ENCODE measurements at regions not wholly inside any gene's neighbourhood (a gene's known extent, or its start where the extent isn't known, plus 50 kb on each side); places are given as distances from the start of the nearest gene placed in this dataset.

GRCh38 chr11:119977561-119977860, 160.4 kb downstream of the TRIM29 start:
- Histone ChIP-seq H3K27me3 (ENCODE audit: low read depth, low read length) (no peaks in the 10 kb centered on the region), H3K27ac (ENCODE audit: low read length) (no peak overlapping the region), H3K9me3 (ENCODE audit: control insufficient read depth in 1 of 2, low read length in 2 of 2) (no peaks in the 10 kb centered on the region), H3K4me3 (ENCODE audit: low read depth in 1 of 2, low read length in 2 of 2) (no peak overlapping the region), H3K4me1 (ENCODE audit: control insufficient read depth in 1 of 2, insufficient read depth in 2 of 2, low read length in 2 of 2) (no peaks in the 10 kb centered on the region), H3K36me3 (ENCODE audit: control insufficient read depth in 1 of 2, insufficient read depth in 2 of 2, low read length in 2 of 2) (no peaks in the 10 kb centered on the region)

- no peaks in the 10 kb centered on the region for H3K27me3 ChIP-seq (ENCODE audit: low read depth, low read length)
- H3K36me3 ChIP-seq (ENCODE audit: control insufficient read depth in 1 of 2, insufficient read depth in 2 of 2, low read length in 2 of 2), result no peaks in the 10 kb centered on the region
- H3K27ac ChIP-seq (ENCODE audit: low read length), result no peak overlapping the region
- H3K4me1 ChIP-seq (ENCODE audit: control insufficient read depth in 1 of 2, insufficient read depth in 2 of 2, low read length in 2 of 2), result no peaks in the 10 kb centered on the region
- H3K9me3 ChIP-seq (ENCODE audit: control insufficient read depth in 1 of 2, low read length in 2 of 2), result no peaks in the 10 kb centered on the region
- H3K4me3 ChIP-seq (ENCODE audit: low read depth in 1 of 2, low read length in 2 of 2), result no peak overlapping the region
These were observed 160.9 kb downstream of the TRIM29 start for GRCh38 chr11:119976805-119977560.

GRCh38 chr11:119975561-119976152, 162.3 kb downstream of the TRIM29 start:
- H3K4me3 ChIP-seq (ENCODE audit: low read depth in 1 of 2, low read length in 2 of 2), result no peak overlapping the region
- no peak overlapping the region for H3K27ac ChIP-seq (ENCODE audit: low read length)
- H3K4me1 ChIP-seq (ENCODE audit: control insufficient read depth in 1 of 2, insufficient read depth in 2 of 2, low read length in 2 of 2), result no peaks in the 10 kb centered on the region
- H3K9me3 ChIP-seq (ENCODE audit: control insufficient read depth in 1 of 2, low read length in 2 of 2), result no peaks in the 10 kb centered on the region
- no peaks in the 10 kb centered on the region for H3K27me3 ChIP-seq (ENCODE audit: low read depth, low read length)
- H3K36me3 ChIP-seq (ENCODE audit: control insufficient read depth in 1 of 2, insufficient read depth in 2 of 2, low read length in 2 of 2), result no peaks in the 10 kb centered on the region

GRCh38 chr11:119974467-119974866, 163.4 kb downstream of the TRIM29 start:
- no peaks in the 10 kb centered on the region for H3K27me3 ChIP-seq (ENCODE audit: low read depth, low read length)
- H3K36me3 ChIP-seq (ENCODE audit: control insufficient read depth in 1 of 2, insufficient read depth in 2 of 2, low read length in 2 of 2), result no peaks in the 10 kb centered on the region
- no peak overlapping the region for H3K4me3 ChIP-seq (ENCODE audit: low read depth in 1 of 2, low read length in 2 of 2)
- H3K4me1 ChIP-seq (ENCODE audit: control insufficient read depth in 1 of 2, insufficient read depth in 2 of 2, low read length in 2 of 2), result no peaks in the 10 kb centered on the region
- H3K9me3 ChIP-seq (ENCODE audit: control insufficient read depth in 1 of 2, low read length in 2 of 2), result no peaks in the 10 kb centered on the region
- no peak overlapping the region for H3K27ac ChIP-seq (ENCODE audit: low read length)

GRCh38 chr11:119974051-119974450, 163.9 kb downstream of the TRIM29 start:
- H3K4me1 ChIP-seq (ENCODE audit: control insufficient read depth in 1 of 2, insufficient read depth in 2 of 2, low read length in 2 of 2), result no peaks in the 10 kb centered on the region
- no peak overlapping the region for H3K27ac ChIP-seq (ENCODE audit: low read length)
- H3K36me3 ChIP-seq (ENCODE audit: control insufficient read depth in 1 of 2, insufficient read depth in 2 of 2, low read length in 2 of 2), result no peaks in the 10 kb centered on the region
- H3K27me3 ChIP-seq (ENCODE audit: low read depth, low read length), result no peaks in the 10 kb centered on the region
- no peaks in the 10 kb centered on the region for H3K9me3 ChIP-seq (ENCODE audit: control insufficient read depth in 1 of 2, low read length in 2 of 2)
- H3K4me3 ChIP-seq (ENCODE audit: low read depth in 1 of 2, low read length in 2 of 2), result no peak overlapping the region

- no peak overlapping the region for H3K4me3 ChIP-seq (ENCODE audit: low read depth in 1 of 2, low read length in 2 of 2)
- H3K9me3 ChIP-seq (ENCODE audit: control insufficient read depth in 1 of 2, low read length in 2 of 2), result no peaks in the 10 kb centered on the region
- no peaks in the 10 kb centered on the region for H3K27me3 ChIP-seq (ENCODE audit: low read depth, low read length)
- no peaks in the 10 kb centered on the region for H3K4me1 ChIP-seq (ENCODE audit: control insufficient read depth in 1 of 2, insufficient read depth in 2 of 2, low read length in 2 of 2)
- H3K27ac ChIP-seq (ENCODE audit: low read length), result no peak overlapping the region
- no peaks in the 10 kb centered on the region for H3K36me3 ChIP-seq (ENCODE audit: control insufficient read depth in 1 of 2, insufficient read depth in 2 of 2, low read length in 2 of 2)
These were observed 165.6 kb downstream of the TRIM29 start for GRCh38 chr11:119972281-119972680.

GRCh38 chr11:119970555-119971304, 167.2 kb downstream of the TRIM29 start:
- H3K4me1 ChIP-seq (ENCODE audit: control insufficient read depth in 1 of 2, insufficient read depth in 2 of 2, low read length in 2 of 2), result no peaks in the 10 kb centered on the region
- no peaks in the 10 kb centered on the region for H3K36me3 ChIP-seq (ENCODE audit: control insufficient read depth in 1 of 2, insufficient read depth in 2 of 2, low read length in 2 of 2)
- no peaks in the 10 kb centered on the region for H3K9me3 ChIP-seq (ENCODE audit: control insufficient read depth in 1 of 2, low read length in 2 of 2)
- H3K27me3 ChIP-seq (ENCODE audit: low read depth, low read length), result no peaks in the 10 kb centered on the region
- H3K4me3 ChIP-seq (ENCODE audit: low read depth in 1 of 2, low read length in 2 of 2), result no peak overlapping the region
- no peak overlapping the region for H3K27ac ChIP-seq (ENCODE audit: low read length)

GRCh38 chr11:119964136-119965025, 173.5 kb downstream of the TRIM29 start:
- Histone ChIP-seq H3K4me1 (ENCODE audit: control insufficient read depth in 1 of 2, insufficient read depth in 2 of 2, low read length in 2 of 2) (no peaks in the 10 kb centered on the region), H3K9me3 (ENCODE audit: control insufficient read depth in 1 of 2, low read length in 2 of 2) (no peaks in the 10 kb centered on the region), H3K4me3 (ENCODE audit: low read depth in 1 of 2, low read length in 2 of 2) (no peak overlapping the region)

GRCh38 chr11:119957951-119958350, 180.0 kb downstream of the TRIM29 start:
- H3K36me3 ChIP-seq (ENCODE audit: control insufficient read depth in 1 of 2, insufficient read depth in 2 of 2, low read length in 2 of 2), result no peaks in the 10 kb centered on the region
- H3K27ac ChIP-seq (ENCODE audit: low read length), result no peak overlapping the region
- H3K4me1 ChIP-seq (ENCODE audit: control insufficient read depth in 1 of 2, insufficient read depth in 2 of 2, low read length in 2 of 2), result no peaks in the 10 kb centered on the region
- H3K4me3 ChIP-seq (ENCODE audit: low read depth in 1 of 2, low read length in 2 of 2), result no peak overlapping the region
- no peaks in the 10 kb centered on the region for H3K27me3 ChIP-seq (ENCODE audit: low read depth, low read length)
- H3K9me3 ChIP-seq (ENCODE audit: control insufficient read depth in 1 of 2, low read length in 2 of 2), result no peaks in the 10 kb centered on the region

More at GRCh38 chr11:119964136-119965025, 173.5 kb downstream of the TRIM29 start:
- Histone ChIP-seq H3K27me3 (ENCODE audit: low read depth, low read length) (no peaks in the 10 kb centered on the region), H3K27ac (ENCODE audit: low read length) (no peak overlapping the region), H3K36me3 (ENCODE audit: control insufficient read depth in 1 of 2, insufficient read depth in 2 of 2, low read length in 2 of 2) (no peaks in the 10 kb centered on the region)

GRCh38 chr11:119952441-119952840, 185.5 kb downstream of the TRIM29 start:
- Histone ChIP-seq H3K4me1 (ENCODE audit: control insufficient read depth in 1 of 2, insufficient read depth in 2 of 2, low read length in 2 of 2) (no peaks in the 10 kb centered on the region), H3K36me3 (ENCODE audit: control insufficient read depth in 1 of 2, insufficient read depth in 2 of 2, low read length in 2 of 2) (no peaks in the 10 kb centered on the region)

GRCh38 chr11:119943298-119943655, 194.6 kb downstream of the TRIM29 start:
- Histone ChIP-seq H3K27ac (ENCODE audit: low read length) (no peak overlapping the region), H3K27me3 (ENCODE audit: low read depth, low read length) (no peaks in the 10 kb centered on the region), H3K36me3 (ENCODE audit: control insufficient read depth in 1 of 2, insufficient read depth in 2 of 2, low read length in 2 of 2) (no peaks in the 10 kb centered on the region), H3K9me3 (ENCODE audit: control insufficient read depth in 1 of 2, low read length in 2 of 2) (no peaks in the 10 kb centered on the region), H3K4me1 (ENCODE audit: control insufficient read depth in 1 of 2, insufficient read depth in 2 of 2, low read length in 2 of 2) (no peaks in the 10 kb centered on the region), H3K4me3 (ENCODE audit: low read depth in 1 of 2, low read length in 2 of 2) (no peak overlapping the region)

More at GRCh38 chr11:119952441-119952840, 185.5 kb downstream of the TRIM29 start:
- Histone ChIP-seq H3K27ac (ENCODE audit: low read length) (no peak overlapping the region), H3K9me3 (ENCODE audit: control insufficient read depth in 1 of 2, low read length in 2 of 2) (no peaks in the 10 kb centered on the region), H3K27me3 (ENCODE audit: low read depth, low read length) (no peaks in the 10 kb centered on the region), H3K4me3 (ENCODE audit: low read depth in 1 of 2, low read length in 2 of 2) (no peak overlapping the region)
